NT2/D1 (cell line): ENCODE measurements at regions not wholly inside any gene's neighbourhood (a gene's known extent, or its start where the extent isn't known, plus 50 kb on each side); places are given as distances from the start of the nearest gene placed in this dataset.
"Not testable (repeated sequence)": the region's sequence is repeated elsewhere in the genome, so short reads cannot be mapped to it uniquely, and the experiment has no call there.

ENCODE experiments used
- DNase-seq: peaks from one replicate; pipeline ENCODE4 v3.0.0-alpha.2; 2011; ENCODE audit warnings: low read depth, low spot score
- H3K27me3 ChIP-seq: 2 replicates; pipeline ENCODE4 v1.6.0; 2011; ENCODE audit warnings: mild to moderate bottlenecking; ENCODE audit not compliant: insufficient read length, insufficient read depth
- H3K36me3 ChIP-seq: 2 replicates; pipeline ENCODE4 v1.6.1; 2011; ENCODE audit warnings: mild to moderate bottlenecking, low read length, mixed read lengths; ENCODE audit not compliant: insufficient read depth, insufficient read length
- H3K4me1 ChIP-seq: 2 replicates; pipeline ENCODE4 v1.5.1; 2011; ENCODE audit not compliant: insufficient read depth, insufficient read length
- H3K4me3 ChIP-seq: 2 replicates; pipeline ENCODE4 v1.5.1; 2011; ENCODE audit warnings: low read depth; ENCODE audit not compliant: insufficient read length
- H3K9ac ChIP-seq: 2 replicates; pipeline ENCODE4 v1.6.0; 2011; ENCODE audit warnings: low read depth; ENCODE audit not compliant: insufficient read length
- H3K9me3 ChIP-seq: 2 replicates; pipeline ENCODE4 v1.5.1; 2011; ENCODE audit warnings: mild to moderate bottlenecking, low read length; ENCODE audit not compliant: insufficient read depth
- SUZ12 ChIP-seq: IDR thresholded peaks from 2 replicates; pipeline ENCODE4 v1.6.1; 2011; ENCODE audit not compliant: insufficient read length, insufficient read depth; ENCODE audit errors: extremely low read depth
- YY1 ChIP-seq: IDR thresholded peaks from 2 replicates; pipeline ENCODE4 v1.6.1; 2011; ENCODE audit not compliant: insufficient read length, insufficient read depth
- ZNF274 ChIP-seq: IDR thresholded peaks from 2 replicates; pipeline ENCODE4 v1.6.1; 2011; ENCODE audit warnings: mild to moderate bottlenecking, low read depth, low read length

- no peak overlapping the region for H3K4me3 ChIP-seq
- H3K4me1 ChIP-seq = no peaks in the 10 kb centered on the region
- no peak overlapping the region for H3K9ac ChIP-seq
- TF ChIP-seq ZNF274 = no peak
- no peak for TF ChIP-seq YY1
- no peak for TF ChIP-seq SUZ12
- no peaks in the 10 kb centered on the region for H3K27me3 ChIP-seq
- no peak for DNase-seq
- no peaks in the 10 kb centered on the region for H3K36me3 ChIP-seq
- 0 out of 2 replicates have a peak, but pooled peaks cover 7% of the 10 kb centered on the region for H3K9me3 ChIP-seq
These were observed 291.2 kb downstream of the KIF20B start for GRCh38 chr10:89992575-89992974.

GRCh38 chr10:90007226-90007625 is 305.8 kb downstream of the KIF20B start:
- TF ChIP-seq ZNF274 (no peak), SUZ12 (no peak), YY1 (no peak)
- DNase-seq = no peak
- Histone ChIP-seq H3K36me3 (no peaks in the 10 kb centered on the region), H3K4me1 (no peaks in the 10 kb centered on the region), H3K9me3 (0 out of 2 replicates have a peak, but pooled peaks cover 4% of the 10 kb centered on the region), H3K9ac (no peak overlapping the region), H3K27me3 (no peaks in the 10 kb centered on the region), H3K4me3 (no peak overlapping the region)

- DNase-seq, H3K36me3 ChIP-seq, H3K9ac ChIP-seq, H3K9me3 ChIP-seq, H3K4me1 ChIP-seq, H3K27me3 ChIP-seq: not testable (repeated sequence)
- peak overlapping the region; percentile 25 for H3K4me3 ChIP-seq
These were observed 309.9 kb downstream of the KIF20B start for GRCh38 chr10:90011281-90011680.

- H3K36me3 ChIP-seq = no peaks in the 10 kb centered on the region
- no peak overlapping the region for H3K9ac ChIP-seq
- DNase-seq = no peak
- no peaks in the 10 kb centered on the region for H3K9me3 ChIP-seq
- TF ChIP-seq SUZ12 (no peak), YY1 (no peak), ZNF274 (no peak)
- no peaks in the 10 kb centered on the region for H3K4me1 ChIP-seq
- no peaks in the 10 kb centered on the region for H3K27me3 ChIP-seq
- H3K4me3 ChIP-seq = no peak overlapping the region
These were observed 317.4 kb downstream of the KIF20B start for GRCh38 chr10:90018819-90019218.

- H3K27me3 ChIP-seq = no peaks in the 10 kb centered on the region
- no peaks in the 10 kb centered on the region for H3K4me1 ChIP-seq
- H3K9me3 ChIP-seq = no peaks in the 10 kb centered on the region
- no peaks in the 10 kb centered on the region for H3K36me3 ChIP-seq
- no peak overlapping the region for H3K4me3 ChIP-seq
- TF ChIP-seq ZNF274 (no peak), SUZ12 (no peak), YY1 (no peak)
- no peak overlapping the region for H3K9ac ChIP-seq
- no peak for DNase-seq
These were observed 319.1 kb downstream of the KIF20B start for GRCh38 chr10:90020506-90020905.

GRCh38 chr10:90023950-90024349 is 322.6 kb downstream of the KIF20B start:
- no peak for DNase-seq
- Histone ChIP-seq H3K36me3 (no peaks in the 10 kb centered on the region), H3K4me3 (no peak overlapping the region)

GRCh38 chr10:90028312-90028711 is 326.9 kb downstream of the KIF20B start:
- no peaks in the 10 kb centered on the region for H3K36me3 ChIP-seq
- no peak for TF ChIP-seq YY1
- no peak for TF ChIP-seq ZNF274
- no peak for TF ChIP-seq SUZ12

More at GRCh38 chr10:90023950-90024349, 322.6 kb downstream of the KIF20B start:
- no peaks in the 10 kb centered on the region; the same call in 1 of the 2 replicates for H3K9me3 ChIP-seq
- no peak overlapping the region for H3K9ac ChIP-seq
- H3K4me1 ChIP-seq = no peaks in the 10 kb centered on the region
- no peaks in the 10 kb centered on the region for H3K27me3 ChIP-seq
- TF ChIP-seq YY1 (no peak), ZNF274 (no peak), SUZ12 (no peak)

GRCh38 chr10:90031776-90032175 is 330.4 kb downstream of the KIF20B start:
- H3K9ac ChIP-seq = no peak overlapping the region
- TF ChIP-seq YY1 (no peak), ZNF274 (no peak), SUZ12 (no peak)
- H3K4me1 ChIP-seq = no peaks in the 10 kb centered on the region
- DNase-seq = no peak
- no peaks in the 10 kb centered on the region for H3K36me3 ChIP-seq
- H3K4me3 ChIP-seq = no peak overlapping the region
- H3K27me3 ChIP-seq = no peaks in the 10 kb centered on the region
- H3K9me3 ChIP-seq = no peaks in the 10 kb centered on the region; the same call in 1 of the 2 replicates

More at GRCh38 chr10:90028312-90028711, 326.9 kb downstream of the KIF20B start:
- H3K4me3 ChIP-seq = no peak overlapping the region
- H3K9me3 ChIP-seq = no peaks in the 10 kb centered on the region; the same call in 1 of the 2 replicates
- H3K27me3 ChIP-seq = no peaks in the 10 kb centered on the region
- H3K4me1 ChIP-seq = no peaks in the 10 kb centered on the region
- DNase-seq = no peak
- H3K9ac ChIP-seq = no peak overlapping the region
